Adrenal gland (tissue), 5 donors: ENCODE measurements at regions not wholly inside any gene's neighbourhood (a gene's known extent, or its start where the extent isn't known, plus 50 kb on each side); places are given as distances from the start of the nearest gene placed in this dataset.

Experiments
- CTCF ChIP-seq, 6 experiments: fragments of 450-650 bp in 4 of 6; fragments of 200-600 bp in 2 of 6; sonication (generic) in 1 of 6; IDR thresholded peaks; 1 replicate in 5 of 6; 2 replicates in 1 of 6; pipeline versions ENCODE4 v1.5.1 to v1.8.0; 2016 to 2021; ENCODE audit warnings: antibody characterized with exemption in 6 of 6, mild to moderate bottlenecking in 2 of 6, moderate library complexity in 1 of 6
- POLR2A ChIP-seq, 2 donors: fragments of 450-650 bp; IDR thresholded peaks; one replicate each; pipeline ENCODE4 v1.6.1; 2017; ENCODE audit warnings: antibody characterized with exemption in 2 of 2, mild to moderate bottlenecking in 2 of 2, moderate library complexity in 1 of 2
- donor health status: DM: no; HTN: no; CAD: no.

- TF ChIP-seq CTCF (IDR thresholded peaks at IDR 0.05), result no peak
- TF ChIP-seq POLR2A (IDR thresholded peaks at IDR 0.05), result no peak
Observed at GRCh38 chr5:43859309-43859708, 256.3 kb downstream of the NNT start.
